Vagina (tissue), 2 donors: ENCODE measurements at regions not wholly inside any gene's neighbourhood (a gene's known extent, or its start where the extent isn't known, plus 50 kb on each side); places are given as distances from the start of the nearest gene placed in this dataset.

Source experiments
- DNase-seq, 2 donors: peaks; one replicate each; pipeline ENCODE4 v3.0.0-alpha.2; 2017; ENCODE audit errors: extremely low spot score in 2 of 2
- H3K27ac ChIP-seq: fragments of 200-600 bp; sonication (generic); one replicate; pipeline ENCODE4 v1.5.1; 2019
- H3K27me3 ChIP-seq: fragments of 200-600 bp; sonication (generic); one replicate; pipeline ENCODE4 v1.5.1; 2019
- H3K36me3 ChIP-seq, 2 donors: fragments of 200-600 bp; sonication (generic); one replicate each; pipeline ENCODE4 v1.5.1; 2017 to 2019
- H3K4me1 ChIP-seq: fragments of 200-600 bp; sonication (generic); one replicate; pipeline ENCODE4 v1.5.1; 2019
- H3K4me3 ChIP-seq, 2 donors: fragments of 200-600 bp; sonication (generic); 1 replicate in 1 of 2; 2 replicates in 1 of 2; pipeline ENCODE4 v1.5.1; 2016 to 2019
- H3K9me3 ChIP-seq: fragments of 200-600 bp; sonication (generic); one replicate; pipeline ENCODE4 v1.5.1; 2019
- CTCF ChIP-seq, 3 experiments: fragments of 450-650 bp in 2 of 3; fragments of 200-600 bp in 1 of 3; sonication (generic) in 1 of 3; IDR thresholded peaks; one replicate each; pipeline ENCODE4 v1.5.1; 2017 to 2019; ENCODE audit warnings: antibody characterized with exemption in 3 of 3, mild to moderate bottlenecking in 2 of 3, moderate library complexity in 2 of 3
- POLR2A ChIP-seq, 2 donors: fragments of 450-650 bp; IDR thresholded peaks; one replicate each; pipeline ENCODE4 v1.6.1; 2017; ENCODE audit warnings: antibody characterized with exemption in 2 of 2, mild to moderate bottlenecking in 2 of 2, moderate library complexity in 2 of 2
- POLR2AphosphoS5 ChIP-seq, 2 donors: sonication (generic); formaldehyde crosslinking; IDR thresholded peaks; one replicate each; pipeline ENCODE4 v1.9.0; 2017; ENCODE audit warnings: antibody characterized with exemption in 2 of 2, mild to moderate bottlenecking in 2 of 2, low read depth in 1 of 2; ENCODE audit not compliant: insufficient read depth in 1 of 2
- intact Hi-C: fragments of 100-400 bp; cut with DNase I; formaldehyde crosslinking; loops from one replicate; pipeline ENCODE4 v1.15.1; 2023

- no peaks in the 10 kb centered on the region for H3K27me3 ChIP-seq
- H3K4me1 ChIP-seq, result no peaks in the 10 kb centered on the region
- no peaks in the 10 kb centered on the region for H3K9me3 ChIP-seq
- no peaks in the 10 kb centered on the region for H3K36me3 ChIP-seq
- no peak for DNase-seq
- no peak overlapping the region for H3K27ac ChIP-seq
- intact Hi-C loops, result no loop called here
- H3K4me3 ChIP-seq, result no peak overlapping the region
- TF ChIP-seq POLR2AphosphoS5 (IDR thresholded peaks at IDR 0.05; ENCODE audit: insufficient read depth in 1 of 2, low read depth in 1 of 2), result no peak
- no peak for TF ChIP-seq CTCF (IDR thresholded peaks at IDR 0.05)
- TF ChIP-seq POLR2A (IDR thresholded peaks at IDR 0.05), result no peak
Observed at GRCh38 chr6:97653076-97653475, 370.1 kb upstream of the MMS22L start.

GRCh38 chr6:97653517-97653916, 370.5 kb upstream of the MMS22L start:
- Histone ChIP-seq H3K9me3 (no peaks in the 10 kb centered on the region), H3K27me3 (no peaks in the 10 kb centered on the region), H3K27ac (no peak overlapping the region), H3K4me3 (no peak overlapping the region), H3K4me1 (no peaks in the 10 kb centered on the region), H3K36me3 (no peaks in the 10 kb centered on the region)
- TF ChIP-seq POLR2A (IDR thresholded peaks at IDR 0.05), result no peak
- TF ChIP-seq CTCF (IDR thresholded peaks at IDR 0.05), result no peak
- no peak for TF ChIP-seq POLR2AphosphoS5 (IDR thresholded peaks at IDR 0.05; ENCODE audit: insufficient read depth in 1 of 2, low read depth in 1 of 2)
- intact Hi-C loops, result no loop called here
- DNase-seq, result no peak

GRCh38 chr6:97654674-97655073, 371.7 kb upstream of the MMS22L start:
- TF ChIP-seq CTCF (IDR thresholded peaks at IDR 0.05), result no peak
- TF ChIP-seq POLR2AphosphoS5 (IDR thresholded peaks at IDR 0.05; ENCODE audit: insufficient read depth in 1 of 2, low read depth in 1 of 2), result no peak

GRCh38 chr6:97656236-97656635, 373.2 kb upstream of the MMS22L start:
- Histone ChIP-seq H3K4me1 (no peaks in the 10 kb centered on the region), H3K36me3 (no peaks in the 10 kb centered on the region), H3K27me3 (no peaks in the 10 kb centered on the region), H3K9me3 (no peaks in the 10 kb centered on the region), H3K4me3 (no peak overlapping the region), H3K27ac (no peak overlapping the region)
- intact Hi-C loops, result no loop called here
- TF ChIP-seq POLR2AphosphoS5 (IDR thresholded peaks at IDR 0.05; ENCODE audit: insufficient read depth in 1 of 2, low read depth in 1 of 2) (no peak), POLR2A (IDR thresholded peaks at IDR 0.05) (no peak), CTCF (IDR thresholded peaks at IDR 0.05) (no peak)
- no peak for DNase-seq

More at GRCh38 chr6:97654674-97655073, 371.7 kb upstream of the MMS22L start:
- Histone ChIP-seq H3K4me1 (no peaks in the 10 kb centered on the region), H3K4me3 (no peak overlapping the region), H3K36me3 (no peaks in the 10 kb centered on the region), H3K9me3 (no peaks in the 10 kb centered on the region), H3K27me3 (no peaks in the 10 kb centered on the region), H3K27ac (no peak overlapping the region)
- intact Hi-C loops, result no loop called here
- DNase-seq, result no peak

- TF ChIP-seq CTCF (IDR thresholded peaks at IDR 0.05) (no peak), POLR2A (IDR thresholded peaks at IDR 0.05) (no peak), POLR2AphosphoS5 (IDR thresholded peaks at IDR 0.05; ENCODE audit: insufficient read depth in 1 of 2, low read depth in 1 of 2) (no peak)
- no peak for DNase-seq
- intact Hi-C loops, result no loop called here
- Histone ChIP-seq H3K27me3 (no peaks in the 10 kb centered on the region), H3K4me3 (no peak overlapping the region), H3K36me3 (no peaks in the 10 kb centered on the region), H3K4me1 (no peaks in the 10 kb centered on the region), H3K27ac (no peak overlapping the region), H3K9me3 (no peaks in the 10 kb centered on the region)
Observed at GRCh38 chr6:97656706-97657350, 373.8 kb upstream of the MMS22L start.
